ENCODE measurements at regions not wholly inside any gene's neighbourhood (a gene's known extent, or its start where the extent isn't known, plus 50 kb on each side); places are given as distances from the start of the nearest gene placed in this dataset.

- peak in 2 of 56 donors; percentile 0 to 2 for DNase-seq
Observed at GRCh38 chr13:66071608-66072007, 1158.5 kb downstream of the PCDH9 start.

- DNase-seq: no peak
Observed at GRCh38 chr13:66071029-66071428, 1159.1 kb downstream of the PCDH9 start.

DNA sequence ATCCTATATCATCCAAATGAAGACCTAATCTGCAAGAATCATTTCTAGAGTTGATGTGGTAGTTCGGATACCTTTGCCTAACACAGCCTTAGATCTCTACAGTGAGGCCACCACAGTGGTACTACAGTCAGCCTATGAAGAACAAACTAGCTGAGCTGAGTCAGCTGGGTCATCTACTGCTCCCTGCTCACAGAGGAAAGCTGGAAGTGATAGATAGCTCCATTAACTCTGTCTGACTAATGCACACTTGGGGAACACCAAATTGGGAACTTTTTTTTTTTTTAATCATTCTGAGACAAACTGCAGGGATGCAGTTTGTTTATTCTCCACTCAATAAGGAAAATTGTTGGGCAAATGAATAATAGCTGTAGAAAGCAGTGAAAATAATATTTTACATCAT lies 1160.6 kb downstream of the PCDH9 start:
- no peak for DNase-seq

- DNase-seq: no peak
Observed at GRCh38 chr13:66068683-66069082, 1161.5 kb downstream of the PCDH9 start.

GRCh38 chr13:66048888-66049287 lies 1181.2 kb downstream of the PCDH9 start:
- DNase-seq: no peak

DNA sequence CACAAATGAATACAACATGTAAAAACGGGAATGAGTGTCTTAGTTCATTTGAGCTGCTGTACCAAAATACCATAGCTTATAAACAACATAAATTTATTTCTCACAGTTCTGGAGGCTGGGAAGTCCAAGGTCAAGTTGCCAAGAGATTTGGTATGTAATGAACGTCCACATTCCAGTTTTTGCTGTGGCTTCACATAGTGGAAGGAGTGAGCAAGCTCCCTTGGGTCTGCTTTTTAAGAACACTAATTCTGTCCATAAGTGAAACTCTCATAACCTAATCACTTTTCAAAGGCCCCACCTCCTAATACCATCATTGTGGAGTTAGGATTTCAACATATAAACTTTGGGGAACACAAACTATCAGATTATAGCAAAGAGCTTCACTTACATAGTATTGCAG lies 1189.6 kb downstream of the PCDH9 start:
- no peak for DNase-seq

GRCh38 chr13:66037096-66037495 lies 1193.0 kb downstream of the PCDH9 start:
- no peak for DNase-seq

DNA sequence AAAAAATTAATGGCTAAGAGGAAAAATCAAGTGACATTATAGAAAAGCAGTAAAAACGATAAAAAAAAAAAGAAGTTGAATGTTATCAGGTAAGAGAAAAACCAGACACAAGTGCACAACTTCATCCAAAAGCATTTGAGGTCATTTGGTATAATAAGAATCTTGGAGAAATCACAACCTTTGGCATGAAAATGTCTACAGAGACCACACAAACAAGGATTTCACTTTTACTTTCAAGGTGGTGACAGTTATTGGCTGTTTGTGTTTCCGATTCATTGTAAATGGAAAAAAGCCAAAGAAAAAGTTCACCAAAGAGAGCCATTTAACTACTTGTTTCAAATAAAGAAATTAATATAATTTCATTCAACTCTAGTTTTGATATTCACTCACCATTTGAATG lies 1193.5 kb downstream of the PCDH9 start:
- no peak for DNase-seq

DNA sequence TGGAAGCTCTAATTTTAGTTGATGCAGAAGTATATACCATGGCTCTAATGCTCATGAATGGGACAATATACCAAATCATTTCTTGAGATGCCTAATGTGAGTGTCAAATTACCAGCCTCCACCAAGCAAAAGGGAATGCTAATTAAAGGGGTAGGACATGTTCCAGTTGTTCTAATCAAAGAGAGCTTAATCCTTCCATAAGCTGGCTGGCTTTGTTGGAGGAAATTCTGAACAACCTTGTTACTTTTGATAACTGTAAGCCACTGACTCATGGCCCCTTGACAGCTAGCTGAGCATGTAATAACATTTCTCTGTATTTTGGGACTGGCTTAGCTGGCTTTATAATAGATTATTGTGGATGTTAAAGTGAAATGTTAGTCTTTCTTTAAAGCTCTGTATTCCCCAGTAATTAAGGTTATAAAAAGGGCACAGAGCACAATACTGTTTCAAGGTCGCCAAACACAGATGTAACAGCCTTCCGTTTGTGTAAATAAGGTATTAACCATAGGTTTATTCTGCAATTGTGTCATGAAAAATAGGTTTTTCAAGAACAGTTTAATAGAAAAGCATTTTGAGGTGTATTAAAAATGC lies 1194.0 kb downstream of the PCDH9 start:
- no peak for DNase-seq

GRCh38 chr13:66033924-66034323 lies 1196.2 kb downstream of the PCDH9 start:
- DNase-seq: no peak

- no peak for DNase-seq
Observed at GRCh38 chr13:66021846-66022245, 1208.3 kb downstream of the PCDH9 start.

DNA sequence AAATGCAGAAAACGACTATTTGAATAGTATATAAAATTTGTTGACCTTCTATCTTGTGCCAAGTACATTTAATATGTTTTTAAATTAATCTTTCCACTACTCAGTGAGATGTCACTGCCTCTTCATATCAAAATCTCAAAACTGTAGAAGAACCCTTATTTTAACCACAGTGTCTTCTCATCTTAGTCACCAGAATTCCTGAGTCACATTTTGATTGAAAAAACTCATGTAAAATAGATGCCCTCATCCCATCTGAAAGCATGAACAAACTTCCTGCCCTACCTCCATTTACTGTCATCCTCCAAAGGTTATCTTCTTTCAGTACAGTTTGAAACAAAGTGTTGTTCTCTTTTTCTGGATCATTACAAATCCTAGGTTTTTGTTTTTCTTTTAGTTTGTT lies 1215.4 kb downstream of the PCDH9 start:
- DNase-seq: no peak

GRCh38 chr13:66009241-66009640 lies 1220.9 kb downstream of the PCDH9 start:
- no peak for DNase-seq

- DNase-seq: no peak
Observed at GRCh38 chr13:66003558-66003957, 1226.6 kb downstream of the PCDH9 start.

GRCh38 chr13:66001140-66001539 lies 1229.0 kb downstream of the PCDH9 start:
- DNase-seq: no peak

- no peak for DNase-seq
Observed at GRCh38 chr13:65999411-65999810, 1230.7 kb downstream of the PCDH9 start.

DNA sequence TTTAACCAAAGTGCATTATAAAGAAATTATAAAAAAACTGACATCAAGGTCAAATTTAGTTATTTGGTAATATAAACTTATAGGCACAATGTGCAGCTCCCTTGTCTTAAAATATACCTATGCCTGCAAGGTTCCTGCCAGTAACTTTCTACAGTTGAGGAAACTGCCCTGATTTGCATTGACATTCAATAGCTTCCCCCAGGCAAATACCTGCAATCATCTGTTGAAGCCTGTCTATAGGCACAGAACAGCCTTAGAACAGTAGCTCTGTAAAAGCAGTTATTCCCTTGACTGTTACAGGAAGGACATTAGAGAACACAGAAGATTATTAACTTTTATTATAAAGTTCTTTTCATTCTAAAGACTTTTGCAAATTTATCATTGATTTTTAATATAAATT lies 1239.5 kb downstream of the PCDH9 start:
- no peak for DNase-seq

DNA sequence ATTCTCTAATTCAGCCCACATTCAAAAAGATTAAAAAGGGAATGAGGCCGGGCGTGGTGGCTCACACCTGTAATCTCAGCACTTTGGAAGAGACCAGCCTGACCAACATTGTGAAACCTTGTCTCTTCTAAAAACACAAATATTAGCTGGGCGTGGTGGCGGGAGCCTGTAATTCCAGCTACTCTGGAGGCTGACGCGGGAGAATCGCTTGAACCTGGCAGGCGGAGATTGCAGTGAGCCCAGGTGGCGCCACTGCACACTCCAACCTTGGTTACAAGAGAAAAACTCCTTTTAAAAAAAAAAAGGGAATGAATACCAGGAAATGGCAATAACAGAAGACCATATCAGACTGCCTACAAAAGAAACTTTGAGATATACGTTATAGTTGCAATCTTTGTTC lies 1244.5 kb downstream of the PCDH9 start:
- DNase-seq: no peak

DNA sequence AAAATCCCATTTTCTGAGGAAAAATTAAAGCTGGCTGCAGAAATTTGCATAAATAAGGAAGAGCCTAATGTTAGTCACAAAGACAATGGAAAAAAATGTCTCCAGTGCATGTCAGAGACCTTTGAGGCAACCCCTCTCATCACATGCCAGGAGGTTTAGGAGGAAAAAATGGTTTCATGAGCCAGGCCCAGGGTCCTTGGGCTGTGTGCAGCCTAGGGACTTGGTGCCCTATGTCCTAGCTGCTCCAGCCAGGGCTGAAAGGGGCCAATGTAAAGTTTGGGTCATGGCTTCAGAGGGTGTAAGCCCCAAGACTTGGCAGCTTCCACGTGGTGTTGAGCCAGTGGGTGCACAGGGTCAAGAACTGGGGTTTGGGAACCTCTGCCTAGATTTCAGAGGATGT lies 1252.6 kb downstream of the PCDH9 start:
- DNase-seq: no peak

- DNase-seq: peak in 24 of 56 donors; percentile 0 to 73 (median 9)
Observed at GRCh38 chr13:65971541-65971940, 1258.6 kb downstream of the PCDH9 start.

DNA sequence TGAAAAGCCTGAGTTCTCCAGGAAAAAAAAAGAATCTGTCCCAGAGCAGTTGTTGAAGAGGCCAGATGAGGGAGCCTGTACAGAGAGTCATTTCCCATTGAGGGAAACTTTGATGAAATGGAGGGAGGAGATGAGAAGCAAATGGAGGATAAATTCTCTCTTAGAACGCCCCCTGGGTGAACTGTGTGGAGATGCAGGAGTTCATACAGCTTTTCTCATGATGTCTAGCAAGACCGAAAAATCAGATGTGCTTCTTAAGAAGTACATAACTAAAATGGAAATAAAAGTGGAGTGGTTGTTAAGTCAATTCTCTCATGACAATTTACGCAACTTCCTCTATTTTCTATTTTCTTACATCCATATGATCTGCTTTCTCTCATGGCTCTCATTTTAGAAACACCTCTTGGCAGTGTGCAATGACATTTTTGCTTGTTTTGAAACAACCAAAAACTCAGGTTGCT lies 1263.1 kb downstream of the PCDH9 start:
- DNase-seq: no peak

DNA sequence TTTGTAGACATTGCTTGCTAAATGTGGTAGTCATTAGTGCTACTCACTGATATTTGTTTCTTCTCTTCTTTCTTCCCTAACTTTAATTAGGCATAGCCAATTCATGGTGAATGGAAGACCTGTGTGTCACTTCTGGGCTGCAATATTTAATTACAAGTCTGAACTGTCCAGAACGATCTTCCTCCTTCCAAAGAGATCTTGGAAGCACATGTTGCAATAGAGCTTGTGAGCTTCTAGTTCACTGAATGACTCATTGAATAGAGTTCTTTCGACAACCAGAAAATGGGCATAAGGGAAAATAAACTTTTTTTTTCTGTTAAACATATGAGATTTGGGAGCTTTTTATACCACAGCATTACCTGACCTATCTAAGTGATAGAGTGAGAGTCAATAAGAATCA lies 1264.6 kb downstream of the PCDH9 start:
- DNase-seq: no peak

- no peak for DNase-seq
Observed at GRCh38 chr13:65964672-65965071, 1265.5 kb downstream of the PCDH9 start.

DNA sequence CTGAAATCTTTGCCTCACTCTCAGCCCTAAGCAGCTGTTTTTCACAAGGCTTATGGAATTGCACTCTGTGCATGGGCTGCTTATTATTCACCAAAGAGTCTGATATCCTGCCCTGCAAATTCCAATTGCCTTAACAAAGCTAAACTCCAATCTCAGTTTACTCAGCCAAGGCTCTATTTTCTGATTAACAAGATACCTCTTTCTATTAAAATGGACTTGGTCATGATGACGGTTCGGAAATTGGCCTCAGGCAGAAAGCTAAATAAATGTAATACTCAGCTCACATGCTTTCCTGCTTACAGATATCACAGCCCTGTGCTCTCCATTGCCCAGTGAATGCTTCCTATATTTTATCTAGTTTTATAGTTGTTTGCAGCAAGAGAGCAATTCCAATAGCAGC lies 1270.8 kb downstream of the PCDH9 start:
- no peak for DNase-seq

Data from amygdala (tissue), 56 donors.